Trophoblast cell (in vitro differentiated cells and primary cell): ENCODE measurements at regions not wholly inside any gene's neighbourhood (a gene's known extent, or its start where the extent isn't known, plus 50 kb on each side); places are given as distances from the start of the nearest gene placed in this dataset.
A peak's percentile ranks its signal among the peaks of the same experiment; 100 is the strongest.

ENCODE experiments used
- DNase-seq, 2 donors: peaks; one replicate each; pipeline ENCODE4 v3.0.0-alpha.2; 2016
- H2AFZ ChIP-seq: 2 replicates; pipeline ENCODE4 v1.6.1; 2013; ENCODE audit warnings: low read length, moderate library complexity, mild to moderate bottlenecking; ENCODE audit not compliant: insufficient read depth, poor library complexity
- H2AK5ac ChIP-seq: 2 replicates; pipeline ENCODE4 v1.6.1; 2013; ENCODE audit warnings: mild to moderate bottlenecking, low read length
- H2BK120ac ChIP-seq: 2 replicates; pipeline ENCODE4 v1.6.1; 2013; ENCODE audit warnings: low read length, mild to moderate bottlenecking, moderate library complexity; ENCODE audit not compliant: insufficient read depth, poor library complexity
- H2BK12ac ChIP-seq: 2 replicates; pipeline ENCODE4 v1.6.1; 2013; ENCODE audit warnings: mild to moderate bottlenecking, low read length, moderate library complexity
- H2BK5ac ChIP-seq: 2 replicates; pipeline ENCODE4 v1.6.1; 2013; ENCODE audit warnings: low read length, low read depth, moderate library complexity, mild to moderate bottlenecking; ENCODE audit not compliant: poor library complexity
- H3K14ac ChIP-seq: 2 replicates; pipeline ENCODE4 v1.6.1; 2013; ENCODE audit warnings: mild to moderate bottlenecking, low read length
- H3K18ac ChIP-seq: 2 replicates; pipeline ENCODE4 v1.6.1; 2013; ENCODE audit warnings: mild to moderate bottlenecking, low read length
- H3K23ac ChIP-seq: 2 replicates; pipeline ENCODE4 v1.6.1; 2013; ENCODE audit warnings: low read length
- H3K27ac ChIP-seq: 2 replicates; pipeline ENCODE4 v1.5.1; 2013; ENCODE audit warnings: low read depth, mild to moderate bottlenecking, inconsistent platforms, low read length, moderate library complexity
- H3K27me3 ChIP-seq: 2 replicates; pipeline ENCODE4 v1.6.1; 2013; ENCODE audit warnings: inconsistent platforms, mild to moderate bottlenecking, low read length, moderate library complexity; ENCODE audit not compliant: insufficient read depth
- H3K36me3 ChIP-seq, 2 experiments: 1 replicate in 1 of 2; 2 replicates in 1 of 2; pipeline ENCODE4 v1.6.1; 2013; ENCODE audit warnings: low read length in 2 of 2, mild to moderate bottlenecking in 2 of 2, moderate library complexity in 1 of 2; ENCODE audit not compliant: insufficient read depth in 2 of 2, control insufficient read depth in 1 of 2
- H3K4ac ChIP-seq: 2 replicates; pipeline ENCODE4 v1.6.1; 2013; ENCODE audit warnings: low read depth, mild to moderate bottlenecking, low read length, moderate library complexity
- H3K4me1 ChIP-seq, 2 experiments: 1 replicate in 1 of 2; 2 replicates in 1 of 2; pipeline ENCODE4 v1.6.1; 2013; ENCODE audit warnings: low read length in 2 of 2, mild to moderate bottlenecking in 2 of 2, moderate library complexity in 1 of 2; ENCODE audit not compliant: insufficient read depth in 2 of 2, control insufficient read depth in 1 of 2
- H3K4me2 ChIP-seq: 2 replicates; pipeline ENCODE4 v1.6.1; 2013; ENCODE audit warnings: inconsistent platforms, mild to moderate bottlenecking, low read length, moderate library complexity
- H3K4me3 ChIP-seq: 2 replicates; pipeline ENCODE4 v1.5.1; 2013; ENCODE audit warnings: mild to moderate bottlenecking, low read depth, low read length, inconsistent platforms
- H3K79me1 ChIP-seq: one replicate; pipeline ENCODE4 v1.6.1; 2013; ENCODE audit warnings: low read length
- H3K79me2 ChIP-seq: 2 replicates; pipeline ENCODE4 v1.6.1; 2013; ENCODE audit warnings: low read length, mild to moderate bottlenecking; ENCODE audit not compliant: control insufficient read depth, insufficient read depth, poor library complexity
- H3K9ac ChIP-seq: 2 replicates; pipeline ENCODE4 v1.6.1; 2013; ENCODE audit warnings: mild to moderate bottlenecking, low read length
- H3K9me3 ChIP-seq: 2 replicates; pipeline ENCODE4 v1.6.1; 2013; ENCODE audit warnings: low read depth, mild to moderate bottlenecking, control low read depth, inconsistent platforms, low read length; ENCODE audit not compliant: insufficient read depth
- H4K12ac ChIP-seq: 2 replicates; pipeline ENCODE4 v1.6.1; 2013; ENCODE audit warnings: low read depth, mild to moderate bottlenecking, low read length, moderate library complexity
- H4K8ac ChIP-seq: 2 replicates; pipeline ENCODE4 v1.6.1; 2013; ENCODE audit warnings: low read depth, mild to moderate bottlenecking, low read length, moderate library complexity
- H4K91ac ChIP-seq: one replicate; pipeline ENCODE4 v1.6.1; 2013; ENCODE audit warnings: low read depth, mild to moderate bottlenecking, low read length, moderate library complexity
- WGBS: extraction: QIAGEN DNeasy Blood & Tissue Kit; methylation state at CpG from one replicate; pipeline ENCODE4 v1.1.7; 2013; ENCODE audit warnings: missing lambda C conversion rate; ENCODE audit not compliant: insufficient read length, insufficient coverage; ENCODE audit errors: extremely low coverage; 5-methylcytosine and 5-hydroxymethylcytosine counted together

- Histone ChIP-seq H3K14ac (no peak overlapping the region), H3K9me3 (no peaks in the 10 kb centered on the region), H2BK12ac (no peak overlapping the region), H4K12ac (no peak overlapping the region), H3K18ac (no peak overlapping the region), H2BK120ac (no peak overlapping the region), H3K9ac (no peak overlapping the region), H4K91ac (no peak overlapping the region), H2AK5ac (no peak overlapping the region), H3K36me3 (no peaks in the 10 kb centered on the region), H2BK5ac (no peak overlapping the region), H3K4ac (no peak overlapping the region), H3K23ac (no peak overlapping the region), H3K79me2 (peaks cover 2% of the 10 kb centered on the region), H3K27me3 (no peaks in the 10 kb centered on the region), H3K27ac (peak overlapping the region; percentile 53), H4K8ac (no peak overlapping the region), H3K4me1 (peaks cover 3 to 9% of the 10 kb centered on the region in 2 experiments), H3K4me3 (no peak overlapping the region), H3K79me1 (peaks cover 3% of the 10 kb centered on the region), H2AFZ (no peak overlapping the region), H3K4me2 (no peak overlapping the region)
- no CpG with 5 or more reads among the region's 2 CpGs for WGBS
- DNase-seq: peak in 1 of 2 donors; percentile 34
Measured at GRCh38 chr9:106655966-106656365, 207.0 kb upstream of the ZNF462 start.

DNA sequence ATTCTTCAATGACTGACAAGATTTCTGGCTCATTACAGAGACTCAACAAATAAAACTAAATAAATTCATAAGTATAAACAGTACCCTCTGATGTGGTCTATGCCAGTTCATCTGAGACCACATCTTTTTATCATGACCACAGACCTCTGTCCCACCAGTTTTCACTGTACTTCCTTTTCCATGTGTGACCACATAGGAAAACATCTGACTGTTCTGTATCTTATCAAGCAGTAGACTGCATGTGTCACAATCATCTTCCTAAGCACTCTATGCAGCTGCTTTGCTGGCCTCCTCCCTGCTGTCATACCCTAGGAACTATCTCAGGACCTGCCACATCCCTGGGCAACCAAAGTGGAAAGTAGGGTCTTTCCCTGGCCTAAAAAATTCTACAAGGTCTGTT, 205.0 kb upstream of the ZNF462 start:
- Histone ChIP-seq H3K23ac (no peak overlapping the region), H4K12ac (no peak overlapping the region), H3K4me1 (peaks cover 3 to 9% of the 10 kb centered on the region in 2 experiments), H3K9ac (no peak overlapping the region), H2AK5ac (no peak overlapping the region), H3K4me2 (no peak overlapping the region), H3K79me2 (peaks cover 2% of the 10 kb centered on the region), H3K4ac (no peak overlapping the region), H3K4me3 (no peak overlapping the region), H2AFZ (no peak overlapping the region), H3K9me3 (no peaks in the 10 kb centered on the region), H3K14ac (no peak overlapping the region), H3K18ac (no peak overlapping the region), H3K79me1 (peaks cover 3% of the 10 kb centered on the region), H3K36me3 (no peaks in the 10 kb centered on the region), H3K27me3 (no peaks in the 10 kb centered on the region), H2BK12ac (no peak overlapping the region), H3K27ac (no peak overlapping the region), H4K91ac (no peak overlapping the region), H2BK5ac (no peak overlapping the region), H2BK120ac (no peak overlapping the region), H4K8ac (no peak overlapping the region)
- DNase-seq: peak in 1 of 2 donors; percentile 29

DNA sequence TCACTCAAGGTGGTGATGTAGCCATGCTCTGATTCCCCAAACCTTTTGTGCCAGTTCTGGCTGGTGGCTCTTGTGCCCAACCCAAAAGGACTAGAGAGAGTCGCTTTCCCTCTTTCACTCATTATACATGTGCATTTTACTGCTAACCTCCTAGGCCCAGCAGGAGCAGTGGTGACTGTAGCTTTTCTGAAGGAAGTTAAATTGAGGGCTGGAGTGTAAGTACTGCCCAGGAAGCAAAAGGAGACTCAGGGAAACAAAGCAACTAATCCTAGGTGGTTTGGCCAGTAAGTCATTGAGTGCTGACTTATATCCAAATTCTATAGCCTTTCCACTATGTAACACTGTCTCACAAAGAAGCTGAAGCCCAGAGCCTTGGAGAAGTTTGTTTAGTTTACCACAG, 194.4 kb upstream of the ZNF462 start:
- Histone ChIP-seq H3K23ac (no peak overlapping the region), H3K4me3 (no peak overlapping the region), H3K9me3 (no peaks in the 10 kb centered on the region), H4K8ac (no peak overlapping the region), H3K9ac (no peak overlapping the region), H2AK5ac (no peak overlapping the region), H2BK12ac (no peak overlapping the region), H3K4ac (no peak overlapping the region), H3K36me3 (no peaks in the 10 kb centered on the region), H3K79me2 (no peaks in the 10 kb centered on the region), H4K12ac (no peak overlapping the region), H3K27ac (no peak overlapping the region), H2BK120ac (no peak overlapping the region), H3K4me2 (no peak overlapping the region), H3K79me1 (no peaks in the 10 kb centered on the region), H4K91ac (no peak overlapping the region), H3K14ac (no peak overlapping the region), H3K18ac (no peak overlapping the region), H3K27me3 (no peaks in the 10 kb centered on the region), H2AFZ (no peak overlapping the region), H3K4me1 (no peaks in the 10 kb centered on the region), H2BK5ac (no peak overlapping the region)
- no CpG with 5 or more reads among the region's 1 CpG for WGBS
- DNase-seq: no peak

DNA sequence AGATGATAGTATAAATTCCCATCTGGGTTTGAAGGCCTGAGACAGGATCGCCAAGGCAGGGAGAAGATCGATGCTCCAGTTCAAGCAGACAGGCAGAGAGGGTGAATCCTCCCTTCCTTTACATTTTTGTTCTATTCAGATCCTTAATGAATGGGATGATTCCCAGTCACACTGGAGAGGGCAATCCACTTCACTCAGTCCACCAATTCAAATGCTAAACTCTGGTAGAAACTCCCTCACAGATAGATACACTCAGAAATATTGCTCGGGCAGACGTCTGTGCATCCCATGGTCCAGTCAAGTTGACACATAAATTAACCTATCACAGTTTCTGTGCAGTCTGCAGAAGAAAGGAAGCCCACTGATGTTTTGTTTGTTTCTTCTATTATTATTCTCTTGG, 193.1 kb upstream of the ZNF462 start:
- Histone ChIP-seq H4K91ac (no peak overlapping the region), H3K36me3 (no peaks in the 10 kb centered on the region), H3K27ac (no peak overlapping the region), H2AFZ (no peak overlapping the region), H4K8ac (no peak overlapping the region), H3K4ac (no peak overlapping the region), H3K27me3 (no peaks in the 10 kb centered on the region), H3K9ac (no peak overlapping the region), H2BK120ac (no peak overlapping the region), H2BK12ac (no peak overlapping the region), H3K18ac (no peak overlapping the region), H2BK5ac (no peak overlapping the region), H3K23ac (no peak overlapping the region), H3K14ac (no peak overlapping the region), H2AK5ac (no peak overlapping the region), H3K4me2 (no peak overlapping the region), H3K4me3 (no peak overlapping the region), H4K12ac (no peak overlapping the region), H3K79me1 (no peaks in the 10 kb centered on the region), H3K4me1 (no peaks in the 10 kb centered on the region), H3K79me2 (no peaks in the 10 kb centered on the region), H3K9me3 (no peaks in the 10 kb centered on the region)
- no peak for DNase-seq
- no CpG with 5 or more reads among the region's 4 CpGs for WGBS
